ENCODE measurements at regions not wholly inside any gene's neighbourhood (a gene's known extent, or its start where the extent isn't known, plus 50 kb on each side); places are given as distances from the start of the nearest gene placed in this dataset.

GRCh38 chr7:106590209-106590816 is 70.6 kb downstream of the CCDC71L start:
- no peak overlapping the region for H3K27ac ChIP-seq (ENCODE audit: low read depth in 2 of 2, low read length in 2 of 2)
- FAIRE-seq = no peak

GRCh38 chr7:106589198-106589879 is 71.6 kb downstream of the CCDC71L start:
- H3K9me3 ChIP-seq (ENCODE audit: control insufficient read depth in 2 of 3, insufficient read depth in 1 of 3, low read length in 3 of 3) = no peaks in the 10 kb centered on the region
- no peaks in the 10 kb centered on the region for H3K27me3 ChIP-seq (ENCODE audit: control insufficient read depth, insufficient read depth, low read length)
- intact Hi-C loops (cut with DNase I) = no loop called here
- H3K27ac ChIP-seq (ENCODE audit: low read depth in 2 of 2, low read length in 2 of 2) = no peak overlapping the region
- FAIRE-seq (no peak), DNase-seq (no peak)
- no peak overlapping the region for H3K4me3 ChIP-seq (ENCODE audit: low read length in 3 of 3)
- H3K9ac ChIP-seq (ENCODE audit: low read length in 3 of 3) = no peak overlapping the region
- H3K36me3 ChIP-seq (ENCODE audit: control insufficient read depth in 2 of 3, insufficient read depth in 3 of 3, low read length in 3 of 3) = no peaks in the 10 kb centered on the region
- no peak for TF ChIP-seq CTCF (IDR thresholded peaks at IDR 0.05; ENCODE audit: borderline replicate concordance, extremely low read depth, insufficient read depth)
- H3K4me1 ChIP-seq (ENCODE audit: control insufficient read depth in 2 of 3, insufficient read depth in 2 of 3, low read depth in 1 of 3, low read length in 3 of 3) = no peaks in the 10 kb centered on the region

More at GRCh38 chr7:106590209-106590816, 70.6 kb downstream of the CCDC71L start:
- TF ChIP-seq CTCF (IDR thresholded peaks at IDR 0.05; ENCODE audit: borderline replicate concordance, extremely low read depth, insufficient read depth) = no peak
- H3K27me3 ChIP-seq (ENCODE audit: control insufficient read depth, insufficient read depth, low read length) = no peaks in the 10 kb centered on the region
- DNase-seq = no peak
- H3K9ac ChIP-seq (ENCODE audit: low read length in 3 of 3) = no peak overlapping the region
- H3K4me1 ChIP-seq (ENCODE audit: control insufficient read depth in 2 of 3, insufficient read depth in 2 of 3, low read depth in 1 of 3, low read length in 3 of 3) = no peaks in the 10 kb centered on the region
- H3K4me3 ChIP-seq (ENCODE audit: low read length in 3 of 3) = no peak overlapping the region
- H3K36me3 ChIP-seq (ENCODE audit: control insufficient read depth in 2 of 3, insufficient read depth in 3 of 3, low read length in 3 of 3) = no peaks in the 10 kb centered on the region
- intact Hi-C loops (cut with DNase I) = no loop called here
- H3K9me3 ChIP-seq (ENCODE audit: control insufficient read depth in 2 of 3, insufficient read depth in 1 of 3, low read length in 3 of 3) = no peaks in the 10 kb centered on the region

- Histone ChIP-seq H3K27ac (ENCODE audit: low read depth in 2 of 2, low read length in 2 of 2) (no peak overlapping the region), H3K27me3 (ENCODE audit: control insufficient read depth, insufficient read depth, low read length) (no peaks in the 10 kb centered on the region), H3K9me3 (ENCODE audit: control insufficient read depth in 2 of 3, insufficient read depth in 1 of 3, low read length in 3 of 3) (no peaks in the 10 kb centered on the region), H3K36me3 (ENCODE audit: control insufficient read depth in 2 of 3, insufficient read depth in 3 of 3, low read length in 3 of 3) (no peaks in the 10 kb centered on the region), H3K4me1 (ENCODE audit: control insufficient read depth in 2 of 3, insufficient read depth in 2 of 3, low read depth in 1 of 3, low read length in 3 of 3) (no peaks in the 10 kb centered on the region), H3K4me3 (ENCODE audit: low read length in 3 of 3) (no peak overlapping the region), H3K9ac (ENCODE audit: low read length in 3 of 3) (no peak overlapping the region)
- peak in 2 of 5 donors; percentile 14 to 30 for DNase-seq
- FAIRE-seq = no peak
- no peak for TF ChIP-seq CTCF (IDR thresholded peaks at IDR 0.05; ENCODE audit: borderline replicate concordance, extremely low read depth, insufficient read depth)
- intact Hi-C loops (cut with DNase I) = no loop called here
These were observed 72.3 kb downstream of the CCDC71L start for GRCh38 chr7:106588422-106589197.
